Upper lobe of right lung (tissue), 1 donor: ENCODE measurements at regions not wholly inside any gene's neighbourhood (a gene's known extent, or its start where the extent isn't known, plus 50 kb on each side); places are given as distances from the start of the nearest gene placed in this dataset.

Source experiments
- ATAC-seq: fragments of 200-7000 bp; cut with Tn5 transposase; one replicate; pipeline ENCODE4 v1.9.1; 2020; ENCODE audit warnings: mild to moderate bottlenecking, moderate library complexity
- DNase-seq: peaks from one replicate; pipeline ENCODE4 v3.0.0-alpha.2; 2020
- H3K27ac ChIP-seq: fragments of 200-600 bp; one replicate; pipeline ENCODE4 v1.8.0; 2022
- H3K27me3 ChIP-seq: fragments of 200-600 bp; one replicate; pipeline ENCODE4 v1.8.0; 2022; ENCODE audit warnings: mild to moderate bottlenecking
- H3K36me3 ChIP-seq: fragments of 200-600 bp; one replicate; pipeline ENCODE4 v1.8.0; 2022
- H3K4me1 ChIP-seq: fragments of 200-600 bp; one replicate; pipeline ENCODE4 v1.8.0; 2022
- H3K4me3 ChIP-seq: fragments of 200-600 bp; one replicate; pipeline ENCODE4 v1.8.0; 2022; ENCODE audit warnings: mild to moderate bottlenecking
- H3K9me3 ChIP-seq: fragments of 200-600 bp; one replicate; pipeline ENCODE4 v1.8.0; 2022
- CTCF ChIP-seq: fragments of 200-600 bp; IDR thresholded peaks from one replicate; pipeline ENCODE4 v1.8.0; 2022; ENCODE audit warnings: antibody characterized with exemption
- intact Hi-C: fragments of 100-400 bp; cut with DNase I; formaldehyde crosslinking; loops from one replicate; pipeline ENCODE4 v1.11.0; 2022
- donor health status: DM: no; HTN: yes; CAD: no; lungs with severe emphysema.

GRCh38 chr20:11277170-11277569 lies 603.4 kb upstream of the JAG1 start:
- intact Hi-C loops = loop anchor here (10.0 kb wide), 1 partner anchor 722 kb away; no protein-coding TSS in a partner anchor
- Histone ChIP-seq H3K27me3 (no peaks in the 10 kb centered on the region), H3K27ac (no peak overlapping the region), H3K4me1 (no peaks in the 10 kb centered on the region), H3K9me3 (no peaks in the 10 kb centered on the region), H3K4me3 (no peak overlapping the region), H3K36me3 (no peaks in the 10 kb centered on the region)
- no peak for ATAC-seq
- no peak for DNase-seq
- TF ChIP-seq CTCF = no peak

- intact Hi-C loops = loop anchor here (10.0 kb wide), 1 partner anchor 723 kb away; no protein-coding TSS in a partner anchor
- DNase-seq (no peak), ATAC-seq (no peak)
- H3K4me3 ChIP-seq = no peak overlapping the region
- H3K36me3 ChIP-seq = no peaks in the 10 kb centered on the region
- H3K27me3 ChIP-seq = no peaks in the 10 kb centered on the region
- H3K27ac ChIP-seq = no peak overlapping the region
- no peak for TF ChIP-seq CTCF
- no peaks in the 10 kb centered on the region for H3K9me3 ChIP-seq
- H3K4me1 ChIP-seq = no peaks in the 10 kb centered on the region
Measured at GRCh38 chr20:11277858-11278257, 604.1 kb upstream of the JAG1 start.

GRCh38 chr20:11278461-11278860 lies 604.7 kb upstream of the JAG1 start:
- DNase-seq = no peak
- Histone ChIP-seq H3K9me3 (no peaks in the 10 kb centered on the region), H3K4me1 (no peaks in the 10 kb centered on the region), H3K27me3 (no peaks in the 10 kb centered on the region), H3K27ac (no peak overlapping the region), H3K36me3 (no peaks in the 10 kb centered on the region), H3K4me3 (no peak overlapping the region)
- no peak for TF ChIP-seq CTCF
- ATAC-seq = no peak
- intact Hi-C loops = loop anchor here (10.0 kb wide), 1 partner anchor 724 kb away; no protein-coding TSS in a partner anchor

GRCh38 chr20:11281240-11281639 lies 607.4 kb upstream of the JAG1 start:
- H3K4me1 ChIP-seq = no peaks in the 10 kb centered on the region
- no peak overlapping the region for H3K4me3 ChIP-seq
- H3K27ac ChIP-seq = no peak overlapping the region
- ATAC-seq (no peak), DNase-seq (no peak)
- H3K27me3 ChIP-seq = no peaks in the 10 kb centered on the region
- no peaks in the 10 kb centered on the region for H3K36me3 ChIP-seq
- TF ChIP-seq CTCF = no peak
- no peaks in the 10 kb centered on the region for H3K9me3 ChIP-seq
- intact Hi-C loops = no loop called here

- H3K27ac ChIP-seq = no peak overlapping the region
- TF ChIP-seq CTCF = no peak
- no peak overlapping the region for H3K4me3 ChIP-seq
- no peaks in the 10 kb centered on the region for H3K27me3 ChIP-seq
- ATAC-seq (no peak), DNase-seq (no peak)
- H3K4me1 ChIP-seq = no peaks in the 10 kb centered on the region
- intact Hi-C loops = no loop called here
- H3K9me3 ChIP-seq = no peaks in the 10 kb centered on the region
- no peaks in the 10 kb centered on the region for H3K36me3 ChIP-seq
Measured at GRCh38 chr20:11281768-11282167, 608.0 kb upstream of the JAG1 start.

- Histone ChIP-seq H3K9me3 (no peaks in the 10 kb centered on the region), H3K27me3 (no peaks in the 10 kb centered on the region), H3K4me1 (no peaks in the 10 kb centered on the region), H3K4me3 (no peak overlapping the region), H3K27ac (no peak overlapping the region), H3K36me3 (no peaks in the 10 kb centered on the region)
- ATAC-seq = no peak
- intact Hi-C loops = no loop called here
- no peak for TF ChIP-seq CTCF
- DNase-seq = no peak
Measured at GRCh38 chr20:11287126-11287525, 613.3 kb upstream of the JAG1 start.
